ENCODE measurements at regions not wholly inside any gene's neighbourhood (a gene's known extent, or its start where the extent isn't known, plus 50 kb on each side); places are given as distances from the start of the nearest gene placed in this dataset.

GRCh38 chr9:95762322-95762721 lies 113.2 kb upstream of the ERCC6L2 start:
- TF ChIP-seq CTCF (conservative IDR thresholded peaks at IDR 0.05; ENCODE audit: low read depth, low read length), result no peak
- TF ChIP-seq EZH2 (IDR thresholded peaks at IDR 0.05; ENCODE audit: low read length, unreplicated experiment), result no peak

All from PC-3 (cell line).